Stimulated activated CD8-positive, alpha-beta memory T cell treated with anti-CD3 and anti-CD28 coated beads, Interleukin-15, amount 100 ng/mL, for 1 hour (primary cell): ENCODE measurements at regions not wholly inside any gene's neighbourhood (a gene's known extent, or its start where the extent isn't known, plus 50 kb on each side); places are given as distances from the start of the nearest gene placed in this dataset.
"Not testable (repeated sequence)": the region's sequence is repeated elsewhere in the genome, so short reads cannot be mapped to it uniquely, and the experiment has no call there.

Experiments used
- DNase-seq: peaks from one replicate; pipeline ENCODE4 v3.0.0-alpha.2; 2020; ENCODE audit warnings: low read depth

DNA sequence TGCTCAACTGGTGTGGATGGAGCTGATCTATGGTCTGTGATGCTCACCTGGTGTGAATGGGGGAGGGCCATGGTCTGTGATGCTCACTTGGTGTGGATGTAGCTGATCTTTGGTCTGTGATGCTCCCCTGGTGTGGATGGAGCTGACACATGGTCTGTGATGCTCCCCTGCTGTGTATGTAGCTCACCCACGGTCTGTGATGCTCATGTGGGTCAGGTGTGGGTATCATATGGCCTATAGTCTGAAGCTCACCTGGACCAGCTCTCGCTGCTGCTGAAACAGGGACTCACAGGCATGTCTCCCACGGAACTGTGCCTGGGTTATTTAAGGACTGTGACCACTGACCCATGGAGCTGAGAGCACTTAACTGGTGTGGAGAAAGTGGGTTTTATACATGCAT lies 109.7 kb downstream of the CRLF2 start:
- DNase-seq: no peak

DNA sequence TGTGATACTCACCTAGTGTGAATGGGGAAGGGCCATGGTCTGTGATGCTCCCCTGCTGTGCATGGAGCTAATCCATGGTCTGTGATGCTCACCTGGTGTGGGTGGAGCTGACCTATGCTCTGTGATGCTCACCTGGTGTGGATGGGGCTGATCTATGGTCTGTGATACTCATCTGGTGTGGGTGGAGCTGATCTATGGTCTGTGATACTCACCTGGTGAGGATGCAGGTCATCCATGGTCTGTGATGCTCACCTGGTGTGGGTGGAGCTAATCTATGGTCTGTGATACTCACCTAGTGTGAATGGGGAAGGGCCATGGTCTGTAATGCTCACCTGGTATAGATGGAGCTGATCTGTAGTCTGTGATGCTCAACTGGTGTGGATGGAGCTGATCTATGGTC lies 110.2 kb downstream of the CRLF2 start:
- DNase-seq: not testable (repeated sequence)

DNA sequence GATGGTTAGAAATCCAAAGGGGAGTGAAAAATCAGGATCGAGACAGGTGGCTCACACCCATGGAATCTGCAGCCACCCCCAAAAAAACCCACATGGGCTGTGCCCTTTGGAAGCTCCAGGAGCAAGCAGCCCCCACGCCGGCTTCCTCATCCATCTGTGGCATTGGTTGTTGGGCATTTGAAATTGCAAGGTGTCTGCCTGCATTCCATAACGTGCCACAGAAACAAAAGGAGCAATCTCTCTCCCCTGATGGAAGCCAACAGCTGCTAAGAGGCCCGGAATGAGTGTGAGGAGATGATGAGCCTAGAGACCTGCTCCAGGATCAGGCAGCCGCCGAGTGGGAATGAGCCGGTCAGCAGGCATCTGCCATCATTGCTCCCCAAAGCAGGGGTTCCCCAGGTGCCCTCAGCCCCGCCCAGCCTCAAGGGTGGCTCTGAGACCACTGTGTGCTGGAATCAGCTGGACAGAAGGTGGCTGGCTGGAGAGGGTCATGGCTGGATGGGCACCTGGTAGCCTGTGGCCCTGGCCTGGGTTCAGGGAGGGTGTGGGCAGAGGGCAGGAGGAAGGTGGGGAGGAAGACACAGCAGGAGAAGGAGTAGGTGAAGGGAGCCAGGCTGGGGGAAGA lies 113.2 kb downstream of the CRLF2 start:
- DNase-seq: no peak

DNA sequence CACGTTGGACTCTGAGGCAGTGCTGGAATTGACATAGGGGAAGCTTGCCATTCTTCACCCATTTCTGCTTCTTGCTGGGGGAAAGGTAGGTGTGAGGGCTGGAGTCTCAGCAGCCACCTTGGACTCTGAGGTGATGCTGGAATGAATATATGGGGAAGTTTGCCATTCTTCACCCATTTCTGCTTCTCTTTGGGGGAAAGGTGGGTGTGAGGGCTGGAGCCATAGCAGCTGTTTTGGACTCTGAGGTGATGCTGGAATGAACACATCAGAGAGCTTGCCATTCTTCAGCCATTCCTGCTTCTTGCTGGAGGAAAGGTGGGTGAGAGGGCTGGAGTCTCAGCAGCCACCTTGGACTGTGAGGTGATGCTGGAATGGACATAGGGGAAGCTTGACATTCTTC lies 115.1 kb downstream of the CRLF2 start:
- no peak for DNase-seq

DNA sequence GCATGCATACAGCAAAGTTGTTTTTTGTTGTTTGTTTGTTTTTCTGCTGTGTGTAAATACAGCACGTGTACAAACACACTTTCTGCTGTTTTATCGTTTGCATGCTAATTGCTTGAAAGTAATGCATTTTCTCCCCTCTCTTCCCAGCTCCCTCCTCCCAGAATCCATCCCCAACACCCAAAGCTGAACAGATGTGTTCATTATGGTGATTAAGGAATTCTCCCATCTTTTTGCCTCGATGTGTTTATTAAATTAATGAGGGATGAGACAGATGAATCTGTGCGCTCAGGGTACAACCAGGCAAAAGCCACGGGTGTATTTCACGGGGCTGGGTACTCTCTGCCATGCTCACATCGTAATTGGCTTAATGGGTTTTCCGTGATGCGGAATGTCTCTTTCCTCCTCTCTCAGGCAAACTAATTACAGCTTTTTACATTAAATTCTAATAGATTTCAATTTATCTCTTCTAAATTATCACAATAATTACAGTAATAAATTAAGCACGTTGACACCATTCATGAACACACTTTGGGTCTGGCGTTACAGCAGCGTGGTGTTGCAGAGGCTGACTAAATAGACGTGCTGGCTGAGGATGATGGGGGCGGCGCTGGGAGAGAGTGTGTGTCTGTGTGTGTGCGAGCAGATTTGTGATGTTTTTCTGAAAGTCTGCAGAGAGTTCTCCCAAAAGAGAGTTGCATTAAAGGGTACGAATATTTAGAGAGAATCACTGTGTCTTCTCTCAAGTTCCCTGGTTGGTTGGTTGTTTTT lies 117.7 kb downstream of the CRLF2 start:
- DNase-seq: no peak

DNA sequence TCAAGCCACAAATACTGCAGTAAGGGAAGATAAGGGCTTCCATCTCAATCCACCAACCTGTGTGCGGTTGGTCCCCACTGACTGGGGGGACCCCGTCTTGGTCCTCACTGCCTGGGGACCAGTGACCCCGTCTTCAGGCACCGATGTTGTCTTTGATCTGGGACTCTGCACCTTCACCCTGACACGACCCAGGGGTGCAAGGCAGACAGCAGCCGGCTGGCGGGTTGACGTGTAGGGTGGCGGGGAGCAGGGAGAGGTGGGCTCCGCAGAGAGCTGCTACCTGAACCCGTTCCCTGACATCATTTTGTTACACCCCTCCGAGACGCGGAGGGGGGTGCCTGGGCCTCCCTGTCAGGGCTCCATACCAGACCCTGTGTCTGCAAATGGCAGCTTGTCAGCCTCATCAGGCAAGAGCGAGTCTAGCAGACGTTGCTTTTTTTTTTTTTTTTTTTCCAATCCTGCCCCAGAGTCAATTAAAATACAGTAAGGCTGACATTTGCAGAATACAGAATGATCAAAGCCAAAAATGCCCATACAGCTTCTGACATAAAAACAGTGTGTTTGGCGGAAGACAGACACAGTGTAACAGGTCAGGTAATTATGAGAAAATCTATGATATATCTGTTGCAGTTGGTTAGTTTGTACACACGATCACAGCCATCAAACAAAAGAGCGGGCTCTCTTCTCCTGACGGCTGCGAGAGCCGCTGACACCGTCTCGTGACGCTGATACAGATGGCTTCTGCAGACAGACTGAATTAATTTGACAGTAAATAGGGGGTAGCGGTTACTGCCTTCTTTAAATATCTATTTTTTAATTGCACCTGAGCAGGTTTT lies 118.6 kb downstream of the CRLF2 start:
- DNase-seq: no peak

DNA sequence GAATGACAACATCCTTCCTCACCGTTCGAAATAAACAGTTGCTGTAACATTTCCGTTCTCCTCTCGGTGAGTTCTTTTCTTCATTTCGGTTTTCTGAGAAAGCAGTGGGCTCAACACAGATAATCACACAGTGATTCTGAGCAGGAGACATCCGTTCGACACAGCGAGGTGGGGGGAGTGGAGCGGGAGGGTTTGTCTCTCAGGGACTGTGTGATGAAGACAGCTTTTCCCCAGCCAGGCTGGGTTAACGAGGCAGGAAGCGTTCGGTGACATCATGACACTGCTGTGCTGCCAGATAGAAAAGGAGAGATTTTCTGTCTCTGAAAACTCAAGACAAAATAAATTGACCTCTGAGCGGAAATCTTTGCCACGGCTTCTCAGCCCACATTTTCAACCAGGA lies 119.3 kb downstream of the CRLF2 start:
- peak; percentile 3 for DNase-seq

DNA sequence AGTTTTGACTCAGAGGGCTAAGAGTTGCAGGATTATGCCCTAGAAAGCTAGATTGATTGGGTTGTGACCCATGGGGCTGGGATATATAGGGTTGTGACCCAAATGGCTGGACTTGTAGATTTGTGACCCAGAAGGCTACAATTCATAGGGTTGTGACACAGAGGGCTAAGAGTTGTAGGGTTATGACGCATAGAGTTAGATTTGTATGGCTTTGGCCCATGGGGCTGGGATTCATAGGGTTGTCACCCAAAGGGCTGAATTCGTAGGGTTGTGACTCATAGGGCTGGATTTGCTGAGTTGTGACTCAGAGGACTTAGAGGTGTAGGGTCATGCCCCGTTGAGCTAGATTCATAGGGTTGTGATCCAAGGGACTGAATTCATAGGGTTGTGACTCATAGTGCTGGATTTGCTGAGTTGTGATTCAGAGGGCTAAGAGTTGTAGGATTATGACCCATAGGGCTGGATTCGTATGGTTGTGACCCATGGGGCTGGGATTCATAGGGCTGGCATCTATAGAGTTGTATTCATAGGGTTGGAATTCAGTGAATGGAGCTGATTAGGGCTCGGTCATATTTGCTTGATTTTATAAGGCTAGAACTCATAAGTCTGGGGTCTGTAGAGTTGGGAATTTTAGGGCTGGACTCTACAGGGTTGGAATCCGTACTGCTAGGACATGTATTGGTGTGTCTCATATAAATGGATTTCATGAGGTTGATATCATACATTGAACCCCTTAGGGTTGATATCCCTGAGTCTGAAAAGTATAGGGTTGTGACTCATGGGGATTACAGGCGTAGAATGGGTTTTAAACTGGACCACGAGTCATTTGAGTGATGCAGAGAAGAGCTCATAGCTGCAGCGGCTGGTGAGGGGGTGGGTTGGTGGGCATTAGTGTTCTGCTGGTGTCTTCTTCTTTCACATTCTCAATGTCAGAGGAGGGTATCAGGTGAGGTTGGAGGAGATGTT lies 125.7 kb downstream of the CRLF2 start:
- DNase-seq: no peak

DNA sequence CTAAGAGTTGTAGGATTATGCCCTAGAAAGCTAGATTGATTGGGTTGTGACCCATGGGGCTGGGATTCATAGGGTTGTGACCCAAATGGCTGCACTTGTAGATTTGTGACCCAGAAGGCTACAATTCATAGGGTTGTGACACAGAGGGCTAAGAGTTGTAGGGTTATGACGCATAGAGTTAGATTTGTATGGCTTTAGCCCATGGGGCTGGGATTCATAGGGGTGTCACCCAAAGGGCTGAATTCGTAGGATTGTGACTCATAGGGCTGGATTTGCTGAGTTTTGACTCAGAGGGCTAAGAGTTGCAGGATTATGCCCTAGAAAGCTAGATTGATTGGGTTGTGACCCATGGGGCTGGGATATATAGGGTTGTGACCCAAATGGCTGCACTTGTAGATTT lies 126.6 kb downstream of the CRLF2 start:
- DNase-seq: not testable (repeated sequence)

DNA sequence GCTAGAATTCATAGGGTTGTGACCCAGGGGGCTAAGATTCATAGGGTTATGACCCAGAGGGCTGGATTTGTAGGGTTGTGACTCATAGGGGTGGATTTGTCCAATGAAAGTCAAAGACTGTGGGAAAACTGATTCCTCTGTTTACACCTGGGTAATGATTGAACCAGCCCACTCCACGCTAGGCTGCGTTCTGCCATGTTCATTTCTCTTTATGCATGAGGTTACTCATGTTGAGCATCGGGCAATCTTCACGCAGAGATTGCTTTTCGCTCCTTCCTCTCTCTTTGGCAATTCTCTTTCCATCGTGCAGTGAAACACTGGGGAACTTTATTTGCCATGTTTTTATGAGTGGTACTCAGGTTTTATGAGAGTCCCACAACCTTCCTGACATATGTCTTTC lies 127.8 kb downstream of the CRLF2 start:
- no peak for DNase-seq

DNA sequence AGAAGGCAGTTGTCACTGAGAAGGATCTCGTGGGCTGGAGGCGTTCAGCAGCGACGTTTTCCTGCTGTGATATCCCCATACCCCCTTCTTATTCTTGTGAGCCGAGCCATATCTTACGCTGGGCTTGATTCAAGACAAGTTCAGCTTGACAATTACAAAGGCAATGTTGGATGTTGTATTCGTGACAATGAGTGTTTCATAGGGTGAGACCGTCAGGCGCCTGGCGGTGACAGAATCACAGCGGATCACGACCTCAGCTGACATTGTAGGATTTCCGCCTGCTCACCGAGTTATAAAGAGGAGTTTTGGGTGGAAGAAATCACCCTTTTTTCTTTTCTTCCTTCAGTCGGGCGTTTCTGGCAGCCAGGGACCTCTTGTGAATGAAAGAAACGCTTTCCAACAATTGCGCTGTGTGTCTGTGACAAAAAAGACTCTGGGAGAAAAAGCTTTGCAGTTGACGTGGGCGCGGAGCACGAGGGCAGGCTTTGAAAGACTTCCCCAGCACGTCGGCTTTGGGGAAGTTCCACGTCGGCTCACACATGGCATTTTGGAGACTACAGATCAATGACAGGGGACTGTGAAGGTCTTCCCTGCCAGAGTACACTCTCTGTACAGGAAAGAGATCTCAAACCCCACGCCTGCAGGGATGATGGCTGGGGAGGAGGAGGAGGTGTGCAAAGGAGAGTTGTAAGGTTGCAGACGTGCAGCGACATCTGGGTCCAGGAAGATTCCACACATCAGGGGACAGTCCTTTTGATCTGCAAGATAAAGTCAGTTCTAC lies 135.4 kb downstream of the CRLF2 start:
- DNase-seq: no peak

DNA sequence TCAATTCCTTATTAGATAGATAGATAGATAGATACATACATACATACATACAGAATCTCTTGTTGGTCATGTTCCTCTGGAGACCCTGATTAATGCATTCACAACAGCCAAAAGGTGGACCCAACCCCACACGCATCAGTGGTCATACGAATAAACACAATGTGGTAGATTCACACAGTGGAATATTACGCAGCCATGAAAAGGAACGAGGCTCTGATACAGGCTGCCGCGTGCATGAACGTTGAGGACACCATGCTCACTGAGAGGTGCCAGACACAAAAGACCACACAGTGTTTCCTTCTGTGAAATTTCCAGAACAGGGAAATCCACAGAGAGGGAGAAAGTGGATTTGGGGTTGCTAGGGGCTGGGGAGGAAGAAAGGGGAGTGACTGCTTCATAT lies 136.7 kb downstream of the CRLF2 start:
- DNase-seq: no peak

DNA sequence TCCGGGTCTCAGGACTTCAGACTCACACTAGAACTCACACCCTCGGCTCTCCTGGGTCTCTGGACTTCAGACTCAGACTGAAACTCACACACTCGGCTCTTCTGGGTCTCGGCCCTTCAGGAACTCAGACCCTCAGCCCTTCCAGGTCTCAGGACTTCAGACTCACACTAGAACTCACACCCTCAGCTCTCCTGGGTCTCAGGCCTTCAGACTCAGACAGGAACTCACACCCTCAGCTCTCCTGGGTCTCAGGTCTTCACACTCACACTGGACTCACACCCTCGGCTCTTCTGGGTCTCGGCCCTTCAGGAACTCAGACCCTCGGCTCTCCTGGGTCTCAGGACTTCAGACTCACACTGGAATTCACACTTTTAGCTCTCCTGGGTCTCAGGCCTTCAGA lies 137.3 kb downstream of the CRLF2 start:
- no peak for DNase-seq

DNA sequence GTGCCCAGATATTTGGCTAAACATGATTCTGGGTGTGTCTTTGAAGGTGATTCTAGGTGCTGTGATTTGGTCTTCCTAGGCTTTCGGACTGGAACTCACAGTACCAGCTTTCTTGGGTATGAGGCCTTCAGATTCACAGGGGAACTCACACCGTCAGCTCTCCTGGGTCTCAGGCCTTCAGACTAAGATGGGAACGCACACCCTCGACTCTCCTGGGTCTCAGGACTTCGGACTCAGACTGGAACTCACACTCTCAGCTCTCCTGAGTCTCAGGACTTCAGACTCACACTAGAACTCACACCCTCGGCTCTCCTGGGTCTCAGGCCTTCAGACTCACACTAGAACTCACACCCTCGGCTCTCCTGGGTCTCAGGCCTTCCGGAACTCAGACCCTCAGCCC lies 137.7 kb downstream of the CRLF2 start:
- no peak for DNase-seq

DNA sequence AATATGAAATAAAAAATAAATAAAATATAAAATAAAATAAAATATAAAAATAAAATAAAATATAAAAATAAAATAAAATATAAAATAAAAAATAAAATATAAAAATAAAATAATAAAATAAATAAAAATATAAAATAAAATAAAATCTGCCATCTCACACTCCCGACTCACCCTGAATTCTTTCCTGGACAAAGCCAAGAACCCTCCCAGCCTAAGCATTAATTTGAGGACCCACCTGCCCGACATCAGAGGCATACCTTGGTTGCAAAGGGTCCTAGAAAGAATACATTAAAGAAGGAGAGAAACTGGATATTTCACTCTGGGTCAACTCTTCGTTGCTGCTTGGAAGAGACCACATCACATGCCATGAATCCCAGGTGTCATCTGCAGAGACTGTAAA lies 138.3 kb downstream of the CRLF2 start:
- DNase-seq: no peak

DNA sequence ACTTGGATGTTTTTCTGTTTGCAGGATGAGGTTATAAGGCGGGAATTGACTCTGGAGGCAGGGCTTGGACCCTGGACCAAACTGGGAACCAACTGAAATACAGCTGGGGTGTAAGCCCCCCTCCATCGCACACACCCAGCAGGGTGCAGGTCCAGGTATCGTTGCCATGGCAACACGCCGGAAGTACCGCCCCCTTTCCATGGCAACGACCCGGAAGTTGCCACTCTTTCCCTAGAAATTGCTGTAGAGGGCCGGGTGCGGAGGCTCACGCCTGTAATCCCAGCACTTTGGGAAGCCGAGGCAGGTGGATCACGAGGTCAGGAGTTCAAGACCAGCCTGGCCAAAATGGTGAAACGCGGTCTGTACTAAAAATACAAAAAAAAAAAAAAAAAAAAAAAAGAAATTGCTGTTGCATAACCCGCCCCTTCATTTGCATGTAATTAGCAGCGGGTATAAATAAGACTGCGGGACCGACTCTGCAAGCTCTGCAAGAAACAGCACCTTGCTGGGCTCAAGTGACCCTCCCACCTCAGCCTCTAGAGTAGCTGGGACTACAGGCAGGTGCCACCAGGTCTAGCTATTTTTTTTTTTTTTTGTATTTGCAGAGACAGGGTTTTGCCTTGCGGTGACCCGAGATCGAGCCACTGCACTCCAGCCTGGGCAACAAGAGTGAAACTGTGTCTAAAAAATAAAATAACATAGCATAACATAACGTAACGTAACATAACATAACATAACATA lies 139.6 kb downstream of the CRLF2 start:
- DNase-seq: no peak

DNA sequence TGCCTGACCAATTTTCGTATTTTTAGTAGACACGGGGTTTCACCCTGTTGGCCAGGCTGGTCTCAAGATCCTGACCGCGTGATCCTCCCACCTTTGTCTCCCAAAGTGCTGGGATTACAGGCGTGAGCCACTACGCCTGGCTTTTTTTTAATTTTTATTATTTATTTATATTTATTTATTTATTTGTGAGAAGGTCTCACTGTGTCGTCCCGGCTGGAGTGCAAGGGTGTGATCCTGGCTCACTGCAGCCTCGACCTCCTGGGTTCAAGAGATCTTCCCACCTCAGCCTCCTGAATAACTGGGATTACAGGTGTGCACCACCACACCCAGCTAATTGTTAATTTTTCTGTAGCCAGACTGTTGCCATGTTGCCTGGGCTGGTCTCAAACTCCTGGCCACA lies 141.1 kb downstream of the CRLF2 start:
- no peak for DNase-seq

DNA sequence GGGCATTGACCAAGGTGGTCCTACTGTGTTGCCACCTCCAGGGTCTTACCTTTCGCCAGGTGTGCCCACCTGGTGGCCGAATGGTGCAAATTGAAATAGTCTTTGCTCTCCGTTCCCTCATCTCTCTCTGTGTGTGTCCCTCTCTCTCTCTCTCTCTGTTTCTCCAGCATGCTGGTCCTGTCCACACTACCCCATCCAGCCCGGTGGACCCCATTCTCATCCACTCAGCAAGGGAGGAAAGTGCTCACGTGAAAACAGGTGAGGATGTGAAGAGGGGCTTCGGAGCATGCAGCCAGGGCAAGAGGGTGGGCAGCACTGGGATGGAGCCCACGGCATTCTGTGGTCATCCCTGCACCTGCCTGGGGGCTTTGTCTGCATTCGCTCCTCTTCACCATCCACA lies 150.1 kb downstream of the CRLF2 start:
- no peak for DNase-seq

DNA sequence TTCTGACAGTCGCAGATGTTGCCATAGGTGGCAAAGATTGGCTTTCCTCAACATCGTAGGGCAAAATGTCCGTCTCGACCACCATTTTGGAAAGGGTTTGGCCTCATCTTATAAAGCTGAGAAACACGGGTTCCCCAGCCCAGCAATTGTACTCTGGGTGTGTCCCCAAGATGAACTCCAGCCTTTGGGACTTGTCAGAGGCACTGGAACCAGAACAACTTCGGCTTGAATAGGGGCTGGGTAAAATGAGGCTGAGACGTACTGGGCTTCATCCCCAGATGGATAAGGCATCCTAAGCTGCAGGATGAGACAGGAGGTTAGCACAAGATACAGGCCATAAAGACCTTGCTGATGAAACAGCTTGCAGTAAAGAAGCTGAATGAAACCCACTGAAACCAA lies 151.9 kb downstream of the CRLF2 start:
- no peak for DNase-seq
